A549 (cell line): ENCODE measurements at regions not wholly inside any gene's neighbourhood (a gene's known extent, or its start where the extent isn't known, plus 50 kb on each side); places are given as distances from the start of the nearest gene placed in this dataset.

Source experiments
- ATAC-seq, 2 experiments: fragments of 200-7000 bp in 1 of 2; fragments of >200 bp in 1 of 2; cut with Nextera tagmentation in 1 of 2; cut with Tn5 transposase in 1 of 2; 3 replicates each; pipeline versions ENCODE4 v1.8.0 to v1.9.1; 2018 to 2020; ENCODE audit warnings: mild to moderate bottlenecking in 1 of 2, moderate library complexity in 1 of 2
- CTCF ChIA-PET: fragments of 300-600 bp; sonication (Branson Sonifier 250); formaldehyde crosslinking; extraction: SDS; loops from one replicate; lab custom pipeline; 2021; ENCODE audit warnings: antibody characterized with exemption, inconsistent platforms; lab: Yijun Ruan, JAX
- POLR2A ChIA-PET: fragments of 350-600 bp; formaldehyde crosslinking; extraction: SDS; loops from one replicate; lab custom pipeline; 2021; ENCODE audit warnings: antibody characterized with exemption, inconsistent platforms; lab: Yijun Ruan, JAX
- DNase-seq, 2 experiments: peaks; one replicate each; pipeline versions ENCODE4 v3.0.0 to v3.0.0-alpha.2; 2011 to 2016; ENCODE audit warnings: low read depth in 1 of 2, low spot score in 1 of 2
- FAIRE-seq: peaks from 2 replicates; lab custom pipeline; 2011; peaks lifted over from hg19 to GRCh38; lab: Jason Lieb, UNC
- H3K27ac ChIP-seq, 2 experiments: fragments of >200 bp; sonication (Bioruptor Twin); formaldehyde crosslinking; 3 replicates each; pipeline ENCODE4 v1.5.1; 2016 to 2017
- H3K4me1 ChIP-seq: fragments of >200 bp; sonication (Bioruptor Twin); formaldehyde crosslinking; 3 replicates; pipeline ENCODE4 v1.6.1; 2016
- H3K4me2 ChIP-seq: fragments of >200 bp; sonication (Bioruptor Twin); formaldehyde crosslinking; 3 replicates; pipeline ENCODE4 v1.6.1; 2016
- H3K4me3 ChIP-seq: fragments of >200 bp; sonication (Bioruptor Twin); formaldehyde crosslinking; 3 replicates; pipeline ENCODE4 v1.5.1; 2016
- H3K9me3 ChIP-seq: fragments of >200 bp; sonication (Bioruptor Twin); formaldehyde crosslinking; 3 replicates; pipeline ENCODE4 v1.6.1; 2016
- CHD2 ChIP-seq: fragments of 150-350 bp; IDR thresholded peaks from 2 replicates; pipeline ENCODE4 v1.6.1; 2014; ENCODE audit warnings: low read length; ENCODE audit not compliant: partially characterized antibody
- FOSL2 ChIP-seq, 2 experiments: fragments of 450-650 bp in 1 of 2; fragments of >200 bp in 1 of 2; sonication (Bioruptor Twin) in 1 of 2; formaldehyde crosslinking; IDR thresholded peaks; 2 replicates each; pipeline versions ENCODE4 v1.5.0 to v1.6.1; 2016 to 2020; ENCODE audit warnings: mild to moderate bottlenecking in 1 of 2, moderate library complexity in 1 of 2
- FOXS1 ChIP-seq: fragments of 250-450 bp; sonication (Bioruptor Pico); IDR thresholded peaks from 2 replicates; pipeline ENCODE4 v1.5.0; 2020; ENCODE audit warnings: mild to moderate bottlenecking, moderate library complexity
- HOXA7 ChIP-seq: fragments of 250-450 bp; sonication (Bioruptor Pico); IDR thresholded peaks from 2 replicates; pipeline ENCODE4 v1.5.0; 2020; ENCODE audit warnings: mild to moderate bottlenecking, moderate library complexity
- MAFK ChIP-seq: fragments of 450-650 bp; IDR thresholded peaks from 2 replicates; pipeline ENCODE4 v1.6.1; 2014; ENCODE audit not compliant: partially characterized antibody
- MAZ ChIP-seq: fragments of 150-350 bp; IDR thresholded peaks from 2 replicates; pipeline ENCODE4 v1.6.1; 2014; ENCODE audit warnings: antibody characterized with exemption, low read depth, low read length, borderline replicate concordance
- NR3C1 ChIP-seq: fragments of >200 bp; sonication (Bioruptor Twin); formaldehyde crosslinking; IDR thresholded peaks from 3 replicates; pipeline ENCODE4 v1.6.1; 2017
- RARB ChIP-seq: fragments of 250-450 bp; sonication (Bioruptor Pico); IDR thresholded peaks from 2 replicates; pipeline ENCODE4 v1.8.0; 2021; ENCODE audit warnings: mild to moderate bottlenecking, moderate library complexity
- SMC3 ChIP-seq: fragments of >200 bp; sonication (Bioruptor Twin); formaldehyde crosslinking; IDR thresholded peaks from 3 replicates; pipeline ENCODE4 v1.6.1; 2018; ENCODE audit warnings: inconsistent platforms
- SREBF2 ChIP-seq: fragments of 450-650 bp; IDR thresholded peaks from 2 replicates; pipeline ENCODE4 v1.6.1; 2014; ENCODE audit warnings: mild to moderate bottlenecking, moderate library complexity
- TFCP2L1 ChIP-seq: fragments of 250-450 bp; sonication (Bioruptor Pico); IDR thresholded peaks from 2 replicates; pipeline ENCODE4 v1.5.0; 2021; ENCODE audit warnings: mild to moderate bottlenecking
- TP53 ChIP-seq: fragments of 250-450 bp; sonication (Bioruptor Pico); IDR thresholded peaks from 2 replicates; pipeline ENCODE4 v1.5.0; 2021; ENCODE audit warnings: mild to moderate bottlenecking, moderate library complexity
- ZSCAN20 ChIP-seq: fragments of 250-450 bp; sonication (Bioruptor Pico); IDR thresholded peaks from 2 replicates; pipeline ENCODE4 v1.8.0; 2022; ENCODE audit warnings: mild to moderate bottlenecking, moderate library complexity
- WGBS: methylation state at CpG from one replicate; pipeline ENCODE4 v1.1.6; 2017; ENCODE audit errors: missing lambda C conversion rate; 5-methylcytosine and 5-hydroxymethylcytosine counted together
- TF ChIP-seq, protein P1 (sequence below): fragments of >200 bp; sonication (Bioruptor Twin); formaldehyde crosslinking; IDR thresholded peaks from 3 replicates; pipeline ENCODE4 v1.5.1; 2016
- TF ChIP-seq, protein P2 (sequence below): IDR thresholded peaks from 2 replicates; pipeline ENCODE4 v1.6.1; 2012
- TF ChIP-seq, protein P3 (sequence below): fragments of 200-600 bp; sonication (generic); IDR thresholded peaks from 2 replicates; pipeline ENCODE4 v1.6.1; 2016; ENCODE audit warnings: antibody characterized with exemption, mild to moderate bottlenecking, moderate library complexity

DNA sequence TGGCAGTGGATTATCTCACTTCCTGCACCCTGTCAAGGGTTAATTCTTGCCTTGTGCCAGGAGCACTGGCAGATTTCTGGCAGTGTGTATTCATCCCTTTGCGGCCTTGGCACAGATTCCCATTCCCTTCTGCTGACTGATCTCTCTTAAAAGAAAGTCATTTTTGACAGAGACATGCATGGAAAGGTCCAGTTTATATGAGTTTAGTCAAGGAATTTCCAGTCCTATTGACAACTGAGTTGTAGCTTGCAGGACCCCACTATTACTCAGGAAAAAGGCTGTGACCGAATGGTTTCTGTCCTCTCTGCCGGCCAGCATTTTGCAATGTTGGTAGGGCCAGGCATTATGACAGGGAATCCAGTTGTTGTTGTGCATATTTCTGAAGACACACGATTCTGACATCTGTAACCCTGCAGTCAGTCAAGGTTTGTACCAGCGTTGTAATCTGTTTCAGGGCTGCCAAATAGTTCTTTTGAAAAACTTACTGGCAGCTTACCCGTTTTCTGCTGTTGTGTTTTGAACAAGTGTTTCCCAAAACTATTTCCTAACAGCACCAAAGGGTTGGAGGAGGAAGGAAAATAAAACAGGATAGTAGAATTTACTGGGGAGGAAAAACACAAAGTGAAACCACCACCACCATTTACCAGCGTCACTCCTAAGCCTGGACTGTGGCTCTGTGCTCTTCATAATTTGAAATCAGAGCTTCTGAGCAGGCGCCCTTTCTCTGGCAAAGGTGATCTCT is 243.4 kb upstream of the KLF4 start:
- 35% methylated on average over 8 of the region's 8 CpGs for WGBS
- H3K4me3 ChIP-seq: no peak overlapping the region
- H3K4me1 ChIP-seq: peaks cover 18% of the 10 kb centered on the region
- peak overlapping the region; percentile 49 to 71 for H3K27ac ChIP-seq
- FAIRE-seq (no peak), ATAC-seq (peak; percentile 45 to 54; a peak in 4 of 6 replicates), DNase-seq (no peak)
- no peaks in the 10 kb centered on the region for H3K9me3 ChIP-seq
- TF ChIP-seq, protein P1, sequence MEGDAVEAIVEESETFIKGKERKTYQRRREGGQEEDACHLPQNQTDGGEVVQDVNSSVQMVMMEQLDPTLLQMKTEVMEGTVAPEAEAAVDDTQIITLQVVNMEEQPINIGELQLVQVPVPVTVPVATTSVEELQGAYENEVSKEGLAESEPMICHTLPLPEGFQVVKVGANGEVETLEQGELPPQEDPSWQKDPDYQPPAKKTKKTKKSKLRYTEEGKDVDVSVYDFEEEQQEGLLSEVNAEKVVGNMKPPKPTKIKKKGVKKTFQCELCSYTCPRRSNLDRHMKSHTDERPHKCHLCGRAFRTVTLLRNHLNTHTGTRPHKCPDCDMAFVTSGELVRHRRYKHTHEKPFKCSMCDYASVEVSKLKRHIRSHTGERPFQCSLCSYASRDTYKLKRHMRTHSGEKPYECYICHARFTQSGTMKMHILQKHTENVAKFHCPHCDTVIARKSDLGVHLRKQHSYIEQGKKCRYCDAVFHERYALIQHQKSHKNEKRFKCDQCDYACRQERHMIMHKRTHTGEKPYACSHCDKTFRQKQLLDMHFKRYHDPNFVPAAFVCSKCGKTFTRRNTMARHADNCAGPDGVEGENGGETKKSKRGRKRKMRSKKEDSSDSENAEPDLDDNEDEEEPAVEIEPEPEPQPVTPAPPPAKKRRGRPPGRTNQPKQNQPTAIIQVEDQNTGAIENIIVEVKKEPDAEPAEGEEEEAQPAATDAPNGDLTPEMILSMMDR: no peak
- TF ChIP-seq SREBF2 (no peak), SMC3 (no peak), TP53 (CRISPR knock-in tag) (no peak), FOSL2 (IDR thresholded peaks at IDR 0.05) (no peak), FOSL2 (CRISPR knock-in tag; IDR thresholded peaks at IDR 0.05) (no peak), RARB (CRISPR knock-in tag) (no peak), FOXS1 (CRISPR knock-in tag) (no peak), NR3C1 (no peak)
- TF ChIP-seq, protein P2, sequence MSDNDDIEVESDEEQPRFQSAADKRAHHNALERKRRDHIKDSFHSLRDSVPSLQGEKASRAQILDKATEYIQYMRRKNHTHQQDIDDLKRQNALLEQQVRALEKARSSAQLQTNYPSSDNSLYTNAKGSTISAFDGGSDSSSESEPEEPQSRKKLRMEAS: no peak
- TF ChIP-seq, protein P3, sequence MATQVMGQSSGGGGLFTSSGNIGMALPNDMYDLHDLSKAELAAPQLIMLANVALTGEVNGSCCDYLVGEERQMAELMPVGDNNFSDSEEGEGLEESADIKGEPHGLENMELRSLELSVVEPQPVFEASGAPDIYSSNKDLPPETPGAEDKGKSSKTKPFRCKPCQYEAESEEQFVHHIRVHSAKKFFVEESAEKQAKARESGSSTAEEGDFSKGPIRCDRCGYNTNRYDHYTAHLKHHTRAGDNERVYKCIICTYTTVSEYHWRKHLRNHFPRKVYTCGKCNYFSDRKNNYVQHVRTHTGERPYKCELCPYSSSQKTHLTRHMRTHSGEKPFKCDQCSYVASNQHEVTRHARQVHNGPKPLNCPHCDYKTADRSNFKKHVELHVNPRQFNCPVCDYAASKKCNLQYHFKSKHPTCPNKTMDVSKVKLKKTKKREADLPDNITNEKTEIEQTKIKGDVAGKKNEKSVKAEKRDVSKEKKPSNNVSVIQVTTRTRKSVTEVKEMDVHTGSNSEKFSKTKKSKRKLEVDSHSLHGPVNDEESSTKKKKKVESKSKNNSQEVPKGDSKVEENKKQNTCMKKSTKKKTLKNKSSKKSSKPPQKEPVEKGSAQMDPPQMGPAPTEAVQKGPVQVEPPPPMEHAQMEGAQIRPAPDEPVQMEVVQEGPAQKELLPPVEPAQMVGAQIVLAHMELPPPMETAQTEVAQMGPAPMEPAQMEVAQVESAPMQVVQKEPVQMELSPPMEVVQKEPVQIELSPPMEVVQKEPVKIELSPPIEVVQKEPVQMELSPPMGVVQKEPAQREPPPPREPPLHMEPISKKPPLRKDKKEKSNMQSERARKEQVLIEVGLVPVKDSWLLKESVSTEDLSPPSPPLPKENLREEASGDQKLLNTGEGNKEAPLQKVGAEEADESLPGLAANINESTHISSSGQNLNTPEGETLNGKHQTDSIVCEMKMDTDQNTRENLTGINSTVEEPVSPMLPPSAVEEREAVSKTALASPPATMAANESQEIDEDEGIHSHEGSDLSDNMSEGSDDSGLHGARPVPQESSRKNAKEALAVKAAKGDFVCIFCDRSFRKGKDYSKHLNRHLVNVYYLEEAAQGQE: no peak
- H3K4me2 ChIP-seq: peak overlapping the region; percentile 69
- POLR2A ChIA-PET: no interaction called here
- CTCF ChIA-PET: interaction anchor here (0.6 to 1.4 kb wide), 2 partner anchors 267 to 836 kb away, joined by 4 to 6 read pairs; no protein-coding TSS in a partner anchor

DNA sequence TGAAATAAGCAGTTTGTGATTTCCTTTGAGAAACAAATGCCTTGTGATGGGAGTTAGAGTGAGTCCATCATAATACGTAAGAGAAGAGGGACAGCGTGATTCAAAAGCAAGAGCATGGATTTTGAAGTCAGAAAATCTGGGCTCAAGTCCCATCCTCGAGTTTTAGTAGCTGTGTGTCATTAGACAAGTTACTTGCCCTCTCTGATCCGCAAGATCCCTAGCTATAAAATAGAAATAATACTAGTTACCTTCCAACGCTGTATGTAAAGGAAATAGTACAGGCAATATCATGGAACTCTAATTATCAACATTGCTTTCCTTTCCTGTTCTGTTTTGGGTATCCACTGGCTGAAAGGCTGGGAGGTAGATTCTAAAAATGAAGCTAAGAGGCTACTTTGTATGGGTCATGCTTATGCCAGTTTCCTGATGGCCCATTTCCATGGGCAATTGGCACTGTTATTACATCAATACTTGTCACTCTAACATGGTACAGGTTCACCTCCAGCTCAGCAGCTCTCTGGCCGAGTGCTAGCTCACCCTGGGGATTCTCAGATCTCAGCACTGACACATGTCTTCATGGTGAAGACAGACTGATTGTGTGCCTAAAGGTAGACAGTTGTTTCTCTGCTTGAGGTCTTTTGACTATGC is 241.7 kb upstream of the KLF4 start:
- Histone ChIP-seq H3K4me3 (no peak overlapping the region), H3K4me1 (peaks cover 13% of the 10 kb centered on the region), H3K9me3 (no peaks in the 10 kb centered on the region), H3K4me2 (no peak overlapping the region), H3K27ac (no peak overlapping the region)
- ATAC-seq: no peak
- FAIRE-seq: no peak
- 75% methylated on average over 6 of the region's 6 CpGs for WGBS
- DNase-seq: no peak
- ChIA-PET CTCF (interaction anchor here (0.8 to 1.5 kb wide), 3 partner anchors 10 to 19 kb away, joined by 3 read pairs; no protein-coding TSS in a partner anchor), POLR2A (no interaction called here)
- TF ChIP-seq ZSCAN20 (CRISPR knock-in tag) (no peak), CHD2 (no peak), MAZ (no peak), HOXA7 (no peak), TFCP2L1 (CRISPR knock-in tag) (no peak), MAFK (no peak)
- TF ChIP-seq, protein P1: no peak
